Small intestine (tissue), 7 donors: ENCODE measurements at regions not wholly inside any gene's neighbourhood (a gene's known extent, or its start where the extent isn't known, plus 50 kb on each side); places are given as distances from the start of the nearest gene placed in this dataset.
A peak's percentile ranks its signal among the peaks of the same experiment; 100 is the strongest.

Experiments used
- DNase-seq, 2 donors: peaks; one replicate each; pipeline versions ENCODE4 v3.0.0 to v3.0.0-alpha.2; 2013
- FAIRE-seq: peaks from 2 replicates; lab custom pipeline; 2012; peaks lifted over from hg19 to GRCh38; lab: Jason Lieb, UNC
- H3K27ac ChIP-seq, 3 donors: one replicate each; pipeline ENCODE4 v1.5.1; 2013; ENCODE audit warnings: low read length in 2 of 3, mild to moderate bottlenecking in 2 of 3, control low read depth in 1 of 3, inconsistent platforms in 1 of 3, low read depth in 1 of 3, moderate library complexity in 1 of 3
- H3K27me3 ChIP-seq, 3 donors: one replicate each; pipeline ENCODE4 v1.6.1; 2013; ENCODE audit warnings: low read length in 3 of 3, inconsistent platforms in 1 of 3; ENCODE audit not compliant: control insufficient read depth in 3 of 3, insufficient read depth in 3 of 3
- H3K36me3 ChIP-seq, 3 donors: one replicate each; pipeline ENCODE4 v1.6.1; 2013; ENCODE audit warnings: low read length in 3 of 3, inconsistent platforms in 1 of 3, low read depth in 1 of 3, mild to moderate bottlenecking in 1 of 3, moderate library complexity in 1 of 3; ENCODE audit not compliant: control insufficient read depth in 3 of 3, insufficient read depth in 2 of 3
- H3K4me1 ChIP-seq, 3 donors: one replicate each; pipeline ENCODE4 v1.6.1; 2013; ENCODE audit warnings: low read length in 2 of 3, inconsistent platforms in 1 of 3, low read depth in 1 of 3, mild to moderate bottlenecking in 1 of 3, moderate library complexity in 1 of 3; ENCODE audit not compliant: control insufficient read depth in 3 of 3, insufficient read depth in 2 of 3
- H3K4me3 ChIP-seq, 3 donors: one replicate each; pipeline ENCODE4 v1.5.1; 2013; ENCODE audit warnings: low read length in 3 of 3, control low read depth in 1 of 3, inconsistent platforms in 1 of 3, low read depth in 1 of 3, mild to moderate bottlenecking in 1 of 3, moderate library complexity in 1 of 3
- H3K9me3 ChIP-seq, 2 donors: one replicate each; pipeline ENCODE4 v1.6.1; 2013; ENCODE audit warnings: low read depth in 1 of 2, low read length in 1 of 2; ENCODE audit not compliant: control insufficient read depth in 2 of 2, insufficient read depth in 1 of 2
- WGBS, 3 donors: extraction: QIAGEN DNeasy Blood & Tissue Kit; methylation state at CpG; one replicate each; pipeline ENCODE4 v1.1.7; 2013; 5-methylcytosine and 5-hydroxymethylcytosine counted together
- donor health status: healthy with polysubstance abuse.
- donor health status: control.
- donor health status: control.
- donor health status: Bipolar disorder and iron deficiency.
- donor health status: healthy.

- Histone ChIP-seq H3K36me3 (no peaks in the 10 kb centered on the region), H3K9me3 (no peaks in the 10 kb centered on the region), H3K4me1 (no peaks in the 10 kb centered on the region), H3K27me3 (no peaks in the 10 kb centered on the region), H3K27ac (no peak overlapping the region), H3K4me3 (no peak overlapping the region)
- 68 to 84% (median 80%) methylated on average over 3 of the region's 3 CpGs for WGBS, 3 donors
- FAIRE-seq (no peak), DNase-seq (no peak)
Observed at GRCh38 chr1:240020871-240021270, 70.8 kb upstream of the FMN2 start.

GRCh38 chr1:240021709-240022108 is 70.0 kb upstream of the FMN2 start:
- no peaks in the 10 kb centered on the region for H3K9me3 ChIP-seq
- H3K4me1 ChIP-seq, result no peaks in the 10 kb centered on the region
- WGBS, 3 donors, result 50 to 76% (median 62%) methylated on average over 3 of the region's 3 CpGs
- H3K27ac ChIP-seq, result no peak overlapping the region
- no peak overlapping the region for H3K4me3 ChIP-seq
- DNase-seq (no peak), FAIRE-seq (no peak)
- no peaks in the 10 kb centered on the region for H3K27me3 ChIP-seq
- no peaks in the 10 kb centered on the region for H3K36me3 ChIP-seq

- no peak overlapping the region for H3K27ac ChIP-seq
- 1 to 6% (median 2%) methylated on average over 5 of the region's 5 CpGs for WGBS, 3 donors
- peak; percentile 11 to 52 for DNase-seq
- no peaks in the 10 kb centered on the region for H3K36me3 ChIP-seq
- H3K9me3 ChIP-seq, result no peaks in the 10 kb centered on the region
- H3K27me3 ChIP-seq, result no peaks in the 10 kb centered on the region
- H3K4me3 ChIP-seq, result no peak overlapping the region
- no peaks in the 10 kb centered on the region for H3K4me1 ChIP-seq
- FAIRE-seq, result no peak
Observed at GRCh38 chr1:240027059-240027462, 64.6 kb upstream of the FMN2 start.

- H3K27ac ChIP-seq, result no peak overlapping the region
- H3K27me3 ChIP-seq, result peaks cover 0 to 2% (median 0%) of the 10 kb centered on the region in 3 donors
- no peaks in the 10 kb centered on the region for H3K9me3 ChIP-seq
- H3K4me1 ChIP-seq, result no peaks in the 10 kb centered on the region
- FAIRE-seq (no peak), DNase-seq (no peak)
- H3K4me3 ChIP-seq, result no peak overlapping the region
- H3K36me3 ChIP-seq, result no peaks in the 10 kb centered on the region
- 83 to 84% (median 83%) methylated on average over 3 of the region's 3 CpGs for WGBS, 3 donors
Observed at GRCh38 chr1:240029418-240029817, 62.3 kb upstream of the FMN2 start.

- no peak for FAIRE-seq
- H3K9me3 ChIP-seq, result no peaks in the 10 kb centered on the region
- H3K27ac ChIP-seq, result no peak overlapping the region
- WGBS, 3 donors, result 83 to 86% (median 84%) methylated on average over 5 of the region's 5 CpGs
- DNase-seq, result no peak
- H3K36me3 ChIP-seq, result no peaks in the 10 kb centered on the region
- H3K4me3 ChIP-seq, result no peak overlapping the region
- H3K27me3 ChIP-seq, result peaks cover 0 to 2% (median 0%) of the 10 kb centered on the region in 3 donors
- no peaks in the 10 kb centered on the region for H3K4me1 ChIP-seq
Observed at GRCh38 chr1:240030236-240030635, 61.4 kb upstream of the FMN2 start.

- FAIRE-seq (no peak), DNase-seq (no peak)
- Histone ChIP-seq H3K4me3 (no peak overlapping the region), H3K9me3 (no peaks in the 10 kb centered on the region), H3K4me1 (no peaks in the 10 kb centered on the region), H3K27ac (no peak overlapping the region), H3K36me3 (no peaks in the 10 kb centered on the region), H3K27me3 (peaks cover 0 to 2% (median 0%) of the 10 kb centered on the region in 3 donors)
- 59 to 67% (median 60%) methylated on average over 5 of the region's 5 CpGs for WGBS, 3 donors
Observed at GRCh38 chr1:240031009-240031408, 60.7 kb upstream of the FMN2 start.

GRCh38 chr1:240031414-240031813 is 60.3 kb upstream of the FMN2 start:
- Histone ChIP-seq H3K9me3 (no peaks in the 10 kb centered on the region), H3K4me3 (no peak overlapping the region), H3K27ac (no peak overlapping the region), H3K4me1 (no peaks in the 10 kb centered on the region), H3K36me3 (no peaks in the 10 kb centered on the region), H3K27me3 (peaks cover 0 to 2% (median 0%) of the 10 kb centered on the region in 3 donors)
- FAIRE-seq, result no peak
- peak in 1 of 2 donors; percentile 5 for DNase-seq
- WGBS, 3 donors, result 26 to 56% (median 40%) methylated on average over 3 of the region's 3 CpGs

GRCh38 chr1:240033406-240033805 is 58.3 kb upstream of the FMN2 start:
- Histone ChIP-seq H3K9me3 (no peaks in the 10 kb centered on the region), H3K4me1 (no peaks in the 10 kb centered on the region), H3K36me3 (no peaks in the 10 kb centered on the region), H3K27ac (no peak overlapping the region), H3K27me3 (peaks cover 0 to 2% (median 0%) of the 10 kb centered on the region in 3 donors), H3K4me3 (no peak overlapping the region)
- 44 to 60% (median 56%) methylated on average over 3 of the region's 3 CpGs for WGBS, 3 donors
- FAIRE-seq (no peak), DNase-seq (no peak)

GRCh38 chr1:240036526-240036925 is 55.2 kb upstream of the FMN2 start:
- FAIRE-seq, result no peak
- no peaks in the 10 kb centered on the region for H3K9me3 ChIP-seq
- DNase-seq, result no peak
- no peak overlapping the region for H3K27ac ChIP-seq
- 85 to 97% (median 90%) methylated on average over 1 of the region's 1 CpG for WGBS, 3 donors
- no peaks in the 10 kb centered on the region for H3K36me3 ChIP-seq
- peaks cover 0 to 2% (median 0%) of the 10 kb centered on the region in 3 donors for H3K27me3 ChIP-seq
- no peaks in the 10 kb centered on the region for H3K4me1 ChIP-seq
- no peak overlapping the region for H3K4me3 ChIP-seq
